ENCODE measurements at regions not wholly inside any gene's neighbourhood (a gene's known extent, or its start where the extent isn't known, plus 50 kb on each side); places are given as distances from the start of the nearest gene placed in this dataset.

GRCh38 chr1:195964516-195964915, 643.7 kb downstream of the KCNT2 start:
- Histone ChIP-seq H3K4me1 (ENCODE audit: insufficient read depth, low read length, poor library complexity, severe bottlenecking) (no peaks in the 10 kb centered on the region), H2AFZ (ENCODE audit: low read length) (no peak overlapping the region), H3K9ac (ENCODE audit: low read depth, low read length, poor library complexity, severe bottlenecking) (no peak overlapping the region), H4K20me1 (ENCODE audit: insufficient read depth, low read length, poor library complexity, severe bottlenecking) (no peaks in the 10 kb centered on the region), H3K79me2 (ENCODE audit: insufficient read depth, low read length) (no peaks in the 10 kb centered on the region), H3K4me2 (ENCODE audit: low read depth, low read length, poor library complexity, severe bottlenecking) (no peak overlapping the region), H3K4me3 (ENCODE audit: low read length, poor library complexity, severe bottlenecking) (no peak overlapping the region), H3K27me3 (ENCODE audit: insufficient read depth, low read length, poor library complexity, severe bottlenecking) (no peaks in the 10 kb centered on the region), H3F3A (ENCODE audit: low read depth) (no peaks in the 10 kb centered on the region), H3K9me2 (replicated peaks; ENCODE audit: low read depth, low read length) (no peaks in the 10 kb centered on the region), H3K9me3 (ENCODE audit: insufficient read depth, low read depth, low read length) (no peaks in the 10 kb centered on the region), H3K36me3 (ENCODE audit: insufficient read depth, low read length) (no peaks in the 10 kb centered on the region)
- TF ChIP-seq CTCF (conservative IDR thresholded peaks at IDR 0.05; ENCODE audit: low read length) (no peak), EZH2phosphoT487 (IDR thresholded peaks at IDR 0.05; ENCODE audit: borderline replicate concordance) (no peak)

- no peak overlapping the region for H3K4me3 ChIP-seq (ENCODE audit: low read length, poor library complexity, severe bottlenecking)
- H3F3A ChIP-seq (ENCODE audit: low read depth) = no peaks in the 10 kb centered on the region
These were observed 646.2 kb downstream of the KCNT2 start for GRCh38 chr1:195962051-195962450.

DNA sequence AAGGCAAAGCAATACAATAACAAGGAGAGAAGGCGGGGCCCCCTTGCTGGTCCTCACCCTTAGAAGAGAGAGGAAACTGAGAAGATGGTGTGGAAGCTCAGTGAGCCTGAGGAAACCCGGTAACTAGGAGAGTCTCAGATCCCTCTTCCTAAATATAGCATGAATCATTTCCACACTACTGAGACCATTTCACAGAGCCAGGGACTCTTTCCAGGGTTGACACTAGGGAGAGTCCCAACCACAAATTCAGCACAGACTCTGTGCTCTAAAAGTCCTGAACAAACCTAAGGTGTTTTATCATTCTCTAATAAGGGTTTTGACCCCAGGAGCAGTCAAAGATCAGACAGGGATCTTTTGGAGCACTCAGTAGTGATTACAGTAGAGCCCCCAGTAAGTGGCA, 647.7 kb downstream of the KCNT2 start:
- H3K36me3 ChIP-seq (ENCODE audit: insufficient read depth, low read length) = no peaks in the 10 kb centered on the region
- no peaks in the 10 kb centered on the region for H3K9me2 ChIP-seq (replicated peaks; ENCODE audit: low read depth, low read length)
- no peaks in the 10 kb centered on the region for H3K4me1 ChIP-seq (ENCODE audit: insufficient read depth, low read length, poor library complexity, severe bottlenecking)
- TF ChIP-seq CTCF (conservative IDR thresholded peaks at IDR 0.05; ENCODE audit: low read length) (no peak), EZH2phosphoT487 (IDR thresholded peaks at IDR 0.05; ENCODE audit: borderline replicate concordance) (no peak)
- H3K4me2 ChIP-seq (ENCODE audit: low read depth, low read length, poor library complexity, severe bottlenecking) = no peak overlapping the region
- H3F3A ChIP-seq (ENCODE audit: low read depth) = no peaks in the 10 kb centered on the region
- H4K20me1 ChIP-seq (ENCODE audit: insufficient read depth, low read length, poor library complexity, severe bottlenecking) = no peaks in the 10 kb centered on the region
- no peaks in the 10 kb centered on the region for H3K9me3 ChIP-seq (ENCODE audit: insufficient read depth, low read depth, low read length)
- no peak overlapping the region for H3K4me3 ChIP-seq (ENCODE audit: low read length, poor library complexity, severe bottlenecking)
- no peak overlapping the region for H3K9ac ChIP-seq (ENCODE audit: low read depth, low read length, poor library complexity, severe bottlenecking)
- H3K27me3 ChIP-seq (ENCODE audit: insufficient read depth, low read length, poor library complexity, severe bottlenecking) = no peaks in the 10 kb centered on the region
- no peak overlapping the region for H2AFZ ChIP-seq (ENCODE audit: low read length)
- H3K79me2 ChIP-seq (ENCODE audit: insufficient read depth, low read length) = no peaks in the 10 kb centered on the region

More at GRCh38 chr1:195962051-195962450, 646.2 kb downstream of the KCNT2 start:
- no peaks in the 10 kb centered on the region for H3K27me3 ChIP-seq (ENCODE audit: insufficient read depth, low read length, poor library complexity, severe bottlenecking)
- no peak overlapping the region for H2AFZ ChIP-seq (ENCODE audit: low read length)
- H3K36me3 ChIP-seq (ENCODE audit: insufficient read depth, low read length) = no peaks in the 10 kb centered on the region
- H3K9ac ChIP-seq (ENCODE audit: low read depth, low read length, poor library complexity, severe bottlenecking) = no peak overlapping the region
- H3K4me2 ChIP-seq (ENCODE audit: low read depth, low read length, poor library complexity, severe bottlenecking) = no peak overlapping the region
- TF ChIP-seq EZH2phosphoT487 (IDR thresholded peaks at IDR 0.05; ENCODE audit: borderline replicate concordance) = no peak
- no peaks in the 10 kb centered on the region for H4K20me1 ChIP-seq (ENCODE audit: insufficient read depth, low read length, poor library complexity, severe bottlenecking)
- H3K4me1 ChIP-seq (ENCODE audit: insufficient read depth, low read length, poor library complexity, severe bottlenecking) = no peaks in the 10 kb centered on the region
- H3K79me2 ChIP-seq (ENCODE audit: insufficient read depth, low read length) = no peaks in the 10 kb centered on the region
- H3K9me3 ChIP-seq (ENCODE audit: insufficient read depth, low read depth, low read length) = no peaks in the 10 kb centered on the region
- H3K9me2 ChIP-seq (replicated peaks; ENCODE audit: low read depth, low read length) = no peaks in the 10 kb centered on the region

DNA sequence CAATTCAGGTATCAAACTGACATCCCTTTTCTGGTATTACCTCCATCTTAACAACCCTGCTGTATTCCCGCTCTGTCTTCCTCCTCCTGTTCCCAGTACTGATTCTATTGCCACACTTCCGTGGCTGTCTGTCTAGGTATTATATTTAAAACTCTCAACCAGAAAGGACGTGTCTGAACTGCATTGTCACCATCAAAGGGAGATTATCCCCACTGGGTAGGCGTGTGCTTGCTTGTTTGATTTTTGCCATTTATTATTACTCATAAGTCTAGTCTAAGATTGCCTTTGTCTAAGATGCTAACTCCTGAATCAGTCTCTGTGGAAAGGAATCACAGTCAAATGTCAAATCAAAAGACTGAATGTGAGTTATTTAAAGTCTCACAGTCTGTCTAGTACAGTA, 650.1 kb downstream of the KCNT2 start:
- Histone ChIP-seq H3K79me2 (ENCODE audit: insufficient read depth, low read length) (no peaks in the 10 kb centered on the region), H3K9ac (ENCODE audit: low read depth, low read length, poor library complexity, severe bottlenecking) (no peak overlapping the region), H3K36me3 (ENCODE audit: insufficient read depth, low read length) (no peaks in the 10 kb centered on the region), H2AFZ (ENCODE audit: low read length) (no peak overlapping the region), H3K4me3 (ENCODE audit: low read length, poor library complexity, severe bottlenecking) (no peak overlapping the region), H3K4me2 (ENCODE audit: low read depth, low read length, poor library complexity, severe bottlenecking) (no peak overlapping the region), H3K9me3 (ENCODE audit: insufficient read depth, low read depth, low read length) (no peaks in the 10 kb centered on the region), H3K9me2 (replicated peaks; ENCODE audit: low read depth, low read length) (no peaks in the 10 kb centered on the region), H3K4me1 (ENCODE audit: insufficient read depth, low read length, poor library complexity, severe bottlenecking) (no peaks in the 10 kb centered on the region), H4K20me1 (ENCODE audit: insufficient read depth, low read length, poor library complexity, severe bottlenecking) (no peaks in the 10 kb centered on the region), H3K27me3 (ENCODE audit: insufficient read depth, low read length, poor library complexity, severe bottlenecking) (no peaks in the 10 kb centered on the region), H3F3A (ENCODE audit: low read depth) (no peaks in the 10 kb centered on the region)
- TF ChIP-seq EZH2phosphoT487 (IDR thresholded peaks at IDR 0.05; ENCODE audit: borderline replicate concordance) (no peak), CTCF (conservative IDR thresholded peaks at IDR 0.05; ENCODE audit: low read length) (no peak)

Measured in Loucy (cell line).